Activated CD8-positive, alpha-beta memory T cell treated with anti-CD3 and anti-CD28 coated beads, Interleukin-2, amount 50 U/mL, for 24 hours (primary cell): ENCODE measurements at regions not wholly inside any gene's neighbourhood (a gene's known extent, or its start where the extent isn't known, plus 50 kb on each side); places are given as distances from the start of the nearest gene placed in this dataset.
"Not testable (repeated sequence)": the region's sequence is repeated elsewhere in the genome, so short reads cannot be mapped to it uniquely, and the experiment has no call there.

Source experiments
- DNase-seq: peaks from one replicate; pipeline ENCODE4 v3.0.0-alpha.2; 2020; ENCODE audit errors: extremely low read depth

DNA sequence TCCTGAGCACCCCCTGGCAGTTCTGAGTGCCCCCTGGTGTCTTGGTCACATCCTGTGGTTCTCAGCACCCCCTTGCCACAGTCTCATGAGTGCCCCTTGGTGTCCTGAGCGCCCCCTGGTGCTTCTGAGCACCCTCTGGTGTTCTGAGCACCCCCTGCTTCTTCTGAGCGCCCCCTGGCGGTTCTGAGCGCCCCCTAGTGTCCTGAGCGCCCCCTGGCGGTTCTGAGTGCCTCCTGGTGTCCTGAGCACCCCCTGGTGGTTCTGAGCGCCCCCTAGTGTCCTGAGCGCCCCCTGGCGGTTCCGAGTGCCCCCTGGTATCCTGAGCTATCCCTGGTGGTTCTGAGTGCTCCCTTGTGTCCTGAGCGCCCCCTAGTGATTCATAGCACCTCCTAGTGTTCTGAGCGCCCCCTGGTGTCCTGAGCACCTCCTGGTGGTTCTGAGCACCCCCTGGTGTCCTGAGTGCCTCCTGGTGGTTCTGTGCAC lies 473.7 kb downstream of the TMEM121 start:
- not testable (repeated sequence) for DNase-seq

GRCh38 chr14:106001277-106001676 lies 474.9 kb downstream of the TMEM121 start:
- DNase-seq: not testable (repeated sequence)

DNA sequence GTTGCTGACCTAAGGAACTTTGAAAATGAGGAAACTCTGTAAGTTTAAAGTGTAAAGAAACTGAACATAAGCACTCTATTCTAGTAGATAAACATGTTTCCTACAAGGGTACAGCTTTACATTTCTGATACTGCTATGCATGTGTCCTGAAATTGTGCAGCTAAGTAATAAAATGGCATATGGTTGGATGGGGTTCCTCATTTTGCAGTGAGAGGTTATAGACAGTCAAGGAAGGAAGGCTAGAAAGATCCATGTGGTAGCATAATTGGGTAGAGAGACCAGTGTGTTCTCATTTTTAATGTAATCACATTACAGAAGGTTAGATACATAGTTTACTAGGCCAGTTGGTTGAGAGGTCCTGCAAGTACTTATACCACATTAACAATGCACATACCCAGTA lies 477.0 kb downstream of the TMEM121 start:
- no peak for DNase-seq

GRCh38 chr14:106004937-106005795 lies 478.8 kb downstream of the TMEM121 start:
- DNase-seq: not testable (repeated sequence)

DNA sequence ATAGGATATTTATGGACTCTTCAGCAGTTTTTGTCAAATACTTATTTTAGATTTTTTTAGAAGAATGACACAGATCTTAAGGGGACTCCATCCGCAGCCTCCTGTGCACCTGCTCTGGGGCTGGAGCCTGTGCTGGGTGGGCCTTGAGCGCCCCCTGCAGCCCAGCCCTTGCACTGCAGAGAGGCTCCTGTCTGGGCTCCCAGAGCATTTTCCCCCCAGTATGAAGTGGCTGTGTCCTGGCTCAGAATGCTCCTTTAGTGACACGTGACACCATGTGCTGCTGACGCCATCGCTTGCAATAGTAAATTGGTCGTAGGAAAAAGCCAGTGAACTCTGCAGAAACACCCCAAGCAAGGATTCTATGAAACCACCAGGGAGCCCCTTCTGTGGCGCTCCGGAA lies 479.7 kb downstream of the TMEM121 start:
- DNase-seq: not testable (repeated sequence)

GRCh38 chr14:106006716-106007115 lies 480.3 kb downstream of the TMEM121 start:
- not testable (repeated sequence) for DNase-seq

DNA sequence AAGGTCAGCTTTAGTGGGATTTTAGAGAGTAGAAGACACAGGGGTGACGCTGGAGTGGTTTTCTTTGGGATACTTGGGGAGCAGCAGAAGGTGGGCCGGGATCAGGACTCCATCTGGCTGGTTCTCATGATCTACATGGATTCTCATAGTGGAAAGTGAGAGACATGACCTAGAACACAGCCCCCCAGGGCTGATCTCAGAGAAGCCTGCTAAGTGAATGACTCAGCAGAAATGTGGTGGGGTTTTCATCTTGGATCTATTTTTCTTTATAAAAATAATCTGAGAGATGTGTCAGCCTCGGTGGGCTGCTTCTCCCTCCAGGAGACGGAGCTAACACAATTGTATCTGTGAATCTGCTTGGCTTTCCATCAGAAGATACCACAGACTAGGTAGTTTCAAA lies 484.4 kb downstream of the TMEM121 start:
- DNase-seq: no peak

DNA sequence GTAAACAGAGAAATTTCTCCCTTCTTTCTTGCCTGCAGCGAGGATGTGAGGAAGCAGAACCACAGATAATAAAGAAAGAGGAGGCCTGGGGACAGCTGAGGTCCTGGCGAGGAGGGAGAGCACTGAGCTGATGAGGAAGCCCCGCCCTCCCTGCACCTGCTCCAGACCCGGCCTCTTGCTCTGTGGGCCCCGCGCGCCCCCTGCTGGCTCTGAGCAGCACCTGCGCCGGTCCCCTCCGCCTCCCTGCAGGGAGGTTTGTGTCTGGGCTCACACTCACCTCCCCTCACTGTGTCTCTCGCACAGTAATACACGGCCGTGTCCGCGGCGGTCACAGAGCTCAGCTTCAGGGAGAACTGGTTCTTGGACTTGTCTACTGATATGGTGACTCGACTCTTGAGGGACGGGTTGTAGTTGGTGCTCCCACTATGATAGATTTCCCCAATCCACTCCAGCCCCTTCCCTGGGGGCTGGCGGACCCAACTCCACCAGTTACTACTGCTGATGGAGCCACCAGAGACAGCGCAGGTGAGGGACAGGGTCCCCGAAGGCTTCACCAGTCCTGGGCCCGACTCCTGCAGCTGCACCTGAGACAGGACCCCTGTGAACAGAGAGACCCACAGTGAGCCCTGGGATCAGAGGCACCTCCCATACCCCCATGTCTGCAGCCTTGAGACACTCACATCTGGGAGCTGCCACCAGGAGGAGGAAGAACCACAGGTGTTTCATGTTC lies 485.4 kb downstream of the TMEM121 start:
- DNase-seq: not testable (repeated sequence)

DNA sequence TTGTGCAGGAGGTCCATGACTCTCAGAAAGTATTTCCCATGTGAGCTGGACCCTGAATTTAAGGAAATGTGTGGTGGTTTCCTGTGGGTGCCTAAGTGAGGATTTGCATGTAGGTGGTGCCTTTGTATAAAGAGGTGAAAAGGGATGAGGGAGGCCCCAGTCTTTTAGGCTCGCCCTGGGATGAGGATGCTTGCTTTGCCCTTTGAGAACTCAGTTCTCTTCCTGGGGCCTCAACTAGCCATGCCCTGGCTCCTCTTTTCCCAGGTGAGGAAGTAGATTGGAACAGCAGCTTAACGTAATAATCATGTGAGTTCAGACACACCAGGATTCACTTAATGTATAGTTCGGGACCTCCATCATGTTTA lies 486.0 kb downstream of the TMEM121 start:
- not testable (repeated sequence) for DNase-seq

DNA sequence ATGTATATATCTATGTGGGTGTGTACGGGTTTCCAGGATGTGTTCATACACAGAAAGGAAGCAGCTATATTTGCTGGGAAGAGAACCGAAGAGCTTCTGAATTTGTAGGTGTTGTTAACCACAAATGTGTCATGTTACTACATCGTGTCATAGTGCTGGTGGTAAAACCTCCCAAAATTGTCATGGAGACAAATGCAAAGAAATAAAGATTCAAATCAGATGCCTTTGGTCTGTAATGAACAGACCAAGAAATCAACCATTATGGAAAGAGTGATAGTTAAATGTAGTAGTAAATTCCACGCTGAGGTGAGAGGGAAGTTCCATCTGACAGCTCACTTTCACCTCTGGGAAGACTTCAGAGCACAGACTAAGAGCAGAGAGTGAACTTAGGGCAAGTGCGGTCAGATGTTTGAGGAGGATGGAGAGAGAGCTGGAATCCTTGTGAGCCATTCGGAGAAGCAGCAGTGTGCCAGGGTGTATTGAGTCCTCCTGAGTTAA lies 487.5 kb downstream of the TMEM121 start:
- DNase-seq: no peak

DNA sequence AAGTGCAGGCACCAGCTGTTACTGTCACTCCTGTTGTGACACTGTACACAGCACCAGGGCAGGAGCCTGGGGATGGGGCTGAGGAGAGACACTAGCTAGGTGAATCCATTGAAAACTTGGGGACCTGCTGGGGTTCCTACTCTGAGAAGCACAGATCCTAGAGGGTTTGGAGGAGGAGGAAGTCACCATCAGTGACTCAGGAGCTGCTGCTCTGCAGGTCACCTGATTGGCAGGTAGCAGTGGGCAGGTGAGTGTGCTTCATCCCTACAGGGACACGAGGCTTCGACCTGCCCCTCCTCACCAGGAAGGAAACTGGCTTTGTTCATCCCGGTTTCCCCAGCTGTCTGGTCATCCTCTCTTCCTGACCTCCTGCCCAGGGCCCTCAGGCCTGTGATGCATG lies 491.6 kb downstream of the TMEM121 start:
- DNase-seq: not testable (repeated sequence)

DNA sequence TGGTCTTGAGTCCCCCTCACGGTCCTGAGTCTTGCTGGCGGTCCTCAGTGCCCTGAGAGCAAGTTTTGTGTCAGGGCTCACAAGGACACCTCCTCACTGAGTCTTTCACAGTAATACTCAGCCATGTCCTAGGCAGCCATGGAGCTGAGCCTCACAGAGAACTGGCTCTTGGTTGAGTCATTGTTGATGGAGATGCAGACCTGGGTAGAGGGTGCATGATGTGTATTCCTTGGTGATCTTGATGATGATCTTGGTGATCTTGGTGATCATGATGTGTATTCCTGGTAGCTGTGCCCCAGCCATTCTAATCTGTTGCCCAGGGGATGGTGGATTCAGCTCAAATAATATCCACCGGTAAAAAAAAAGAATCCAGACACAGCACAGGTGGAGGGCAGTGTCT lies 495.4 kb downstream of the TMEM121 start:
- no peak for DNase-seq

DNA sequence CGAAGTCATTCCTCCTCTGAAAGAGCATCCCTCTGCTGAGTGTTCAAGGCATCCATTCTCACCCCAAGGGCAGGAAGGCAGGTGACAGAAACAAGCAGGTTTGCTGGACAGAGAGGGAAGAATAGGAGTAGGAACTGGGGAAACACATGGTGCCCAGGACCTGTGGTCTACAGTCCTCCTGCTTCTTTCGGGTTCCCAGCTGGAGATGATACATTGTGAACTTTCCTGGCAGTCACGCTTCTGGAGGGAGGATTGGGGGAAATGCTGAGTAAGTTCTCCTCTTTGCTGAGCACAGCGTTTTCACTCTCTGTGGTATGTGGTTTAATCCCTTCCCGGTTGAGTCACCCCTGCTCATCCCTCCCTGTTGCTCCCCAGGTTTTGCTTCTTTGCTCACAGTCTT lies 496.3 kb downstream of the TMEM121 start:
- not testable (repeated sequence) for DNase-seq

- DNase-seq: no peak
Observed at GRCh38 chr14:106023411-106023810, 497.0 kb downstream of the TMEM121 start.

DNA sequence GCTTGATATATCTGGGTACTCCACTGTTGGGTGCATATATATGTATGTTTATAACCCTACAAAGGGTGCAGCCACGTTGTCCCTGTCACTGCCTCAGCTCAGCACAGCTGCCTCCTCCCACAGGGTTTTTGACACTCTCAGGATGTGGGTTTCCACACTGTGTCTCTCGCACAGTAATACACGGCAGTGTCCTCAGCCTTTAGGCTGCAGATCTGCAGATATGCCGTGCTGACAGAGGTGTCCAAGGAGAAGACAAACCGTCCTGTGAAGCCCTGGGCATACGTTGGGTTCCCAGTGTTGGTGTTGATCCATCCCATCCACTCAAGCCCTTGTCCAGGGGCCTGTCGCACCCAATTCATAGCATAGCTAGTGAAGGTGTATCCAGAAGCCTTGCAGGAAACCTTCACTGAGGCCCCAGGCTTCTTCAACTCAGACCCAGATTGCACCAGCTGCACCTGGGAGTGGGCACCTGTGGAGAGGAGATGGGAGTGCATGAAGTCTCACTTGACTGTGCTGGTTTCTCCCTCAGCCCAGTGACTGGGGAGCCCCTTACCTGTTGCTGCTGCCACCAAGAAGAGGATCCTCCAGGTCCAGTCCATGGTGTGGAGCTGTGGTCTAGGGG lies 498.7 kb downstream of the TMEM121 start:
- no peak for DNase-seq

- no peak for DNase-seq
Observed at GRCh38 chr14:106026026-106026425, 499.6 kb downstream of the TMEM121 start.

DNA sequence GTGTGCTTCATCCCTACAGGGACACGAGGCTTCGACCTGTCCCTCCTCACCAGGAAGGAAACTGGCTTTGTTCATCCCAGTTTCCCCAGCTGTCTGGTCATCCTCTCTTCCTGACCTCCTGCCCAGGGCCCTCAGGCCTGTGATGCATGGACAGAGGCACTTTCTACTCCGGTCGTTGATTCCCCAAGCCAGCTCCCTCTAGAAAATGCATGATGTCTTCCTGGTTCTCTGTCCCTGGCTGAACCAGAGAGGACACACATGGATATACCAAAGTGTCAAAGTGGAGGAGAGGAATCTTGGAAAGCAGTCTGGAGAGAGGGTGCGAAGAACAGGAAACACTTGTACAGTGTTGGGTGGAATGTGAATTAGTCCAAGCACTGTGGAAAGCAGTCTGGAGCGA lies 501.4 kb downstream of the TMEM121 start:
- DNase-seq: not testable (repeated sequence)

GRCh38 chr14:106029959-106030358 lies 503.6 kb downstream of the TMEM121 start:
- DNase-seq: no peak

GRCh38 chr14:106037380-106037779 lies 511.0 kb downstream of the TMEM121 start:
- no peak for DNase-seq

DNA sequence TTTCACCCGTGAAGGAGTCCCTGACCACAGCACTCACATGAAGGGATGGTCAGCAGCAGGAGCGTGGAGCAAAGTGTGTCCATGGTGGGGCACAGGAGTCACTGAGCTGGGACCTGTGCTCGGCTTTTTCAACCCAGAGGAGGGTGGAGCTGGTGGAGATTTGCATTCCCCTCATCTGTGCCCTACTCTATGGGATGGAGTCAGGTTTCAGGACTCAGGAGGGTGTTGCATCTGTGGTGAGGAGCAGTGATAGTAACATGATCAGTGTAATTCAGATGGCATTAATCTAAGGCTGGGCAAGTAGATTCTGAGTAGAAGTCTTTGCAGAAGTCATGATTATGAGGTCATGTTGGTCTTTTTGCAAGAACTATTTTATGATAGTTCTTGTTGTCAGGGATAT lies 511.9 kb downstream of the TMEM121 start:
- DNase-seq: no peak

- DNase-seq: no peak
Observed at GRCh38 chr14:106039400-106039799, 513.0 kb downstream of the TMEM121 start.

DNA sequence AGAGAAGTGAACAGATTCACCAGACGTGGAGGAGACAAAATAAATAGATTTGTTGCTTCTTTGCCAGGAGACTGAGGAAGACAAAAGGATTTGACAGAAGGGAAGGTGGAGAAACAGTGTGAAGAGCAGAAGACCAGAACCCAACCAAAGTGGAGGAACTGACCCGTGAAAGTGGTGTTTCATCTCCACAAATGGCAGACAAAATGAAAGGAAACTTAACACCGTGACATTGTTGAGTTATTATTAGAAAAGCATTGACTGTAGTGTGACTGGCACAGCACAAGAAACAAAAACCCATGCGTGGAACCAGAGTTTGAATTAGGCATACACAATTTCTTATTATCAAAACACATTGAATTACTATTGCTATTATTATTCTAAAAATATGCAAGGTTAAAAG lies 518.1 kb downstream of the TMEM121 start:
- DNase-seq: no peak
